ENCODE measurements at regions not wholly inside any gene's neighbourhood (a gene's known extent, or its start where the extent isn't known, plus 50 kb on each side); places are given as distances from the start of the nearest gene placed in this dataset.

- TF ChIP-seq CTCF (IDR thresholded peaks at IDR 0.05 in 4 of 5, conservative IDR thresholded peaks at IDR 0.05 in 1 of 5) (no peak), POLR2A (IDR thresholded peaks at IDR 0.05) (no peak)
These were observed 117.4 kb upstream of the RAB3GAP2 start for GRCh38 chr1:220389634-220390033.

Data from gastrocnemius medialis (tissue), 4 donors.